ENCODE measurements at regions not wholly inside any gene's neighbourhood (a gene's known extent, or its start where the extent isn't known, plus 50 kb on each side); places are given as distances from the start of the nearest gene placed in this dataset.

DNA sequence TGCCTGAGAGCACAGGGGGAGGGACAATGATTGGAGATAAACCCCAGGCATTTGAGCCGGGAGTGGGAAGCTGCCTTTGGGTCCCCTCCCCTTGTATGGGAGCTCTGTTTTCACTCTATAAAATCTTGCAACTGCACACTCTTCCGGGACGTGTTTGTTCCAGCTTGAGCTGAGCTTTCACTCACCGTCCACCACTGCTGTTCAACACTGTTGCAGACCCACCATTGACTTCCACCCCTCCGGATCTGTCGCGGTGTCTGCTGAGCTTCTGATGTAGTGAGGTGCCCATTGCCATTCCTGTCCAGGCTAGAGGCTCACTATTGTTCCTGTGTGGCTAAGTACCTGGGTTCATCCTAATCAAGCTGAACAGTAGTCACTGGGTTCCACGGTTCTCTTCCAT, 231.6 kb upstream of the CWC22 start:
- TF ChIP-seq, protein P1, sequence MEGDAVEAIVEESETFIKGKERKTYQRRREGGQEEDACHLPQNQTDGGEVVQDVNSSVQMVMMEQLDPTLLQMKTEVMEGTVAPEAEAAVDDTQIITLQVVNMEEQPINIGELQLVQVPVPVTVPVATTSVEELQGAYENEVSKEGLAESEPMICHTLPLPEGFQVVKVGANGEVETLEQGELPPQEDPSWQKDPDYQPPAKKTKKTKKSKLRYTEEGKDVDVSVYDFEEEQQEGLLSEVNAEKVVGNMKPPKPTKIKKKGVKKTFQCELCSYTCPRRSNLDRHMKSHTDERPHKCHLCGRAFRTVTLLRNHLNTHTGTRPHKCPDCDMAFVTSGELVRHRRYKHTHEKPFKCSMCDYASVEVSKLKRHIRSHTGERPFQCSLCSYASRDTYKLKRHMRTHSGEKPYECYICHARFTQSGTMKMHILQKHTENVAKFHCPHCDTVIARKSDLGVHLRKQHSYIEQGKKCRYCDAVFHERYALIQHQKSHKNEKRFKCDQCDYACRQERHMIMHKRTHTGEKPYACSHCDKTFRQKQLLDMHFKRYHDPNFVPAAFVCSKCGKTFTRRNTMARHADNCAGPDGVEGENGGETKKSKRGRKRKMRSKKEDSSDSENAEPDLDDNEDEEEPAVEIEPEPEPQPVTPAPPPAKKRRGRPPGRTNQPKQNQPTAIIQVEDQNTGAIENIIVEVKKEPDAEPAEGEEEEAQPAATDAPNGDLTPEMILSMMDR (IDR thresholded peaks at IDR 0.05; ENCODE audit: insufficient read depth, low read length) = no peak
- TF ChIP-seq POLR2AphosphoS5 (IDR thresholded peaks at IDR 0.05; ENCODE audit: low read depth) = no peak
- TF ChIP-seq, protein P2, sequence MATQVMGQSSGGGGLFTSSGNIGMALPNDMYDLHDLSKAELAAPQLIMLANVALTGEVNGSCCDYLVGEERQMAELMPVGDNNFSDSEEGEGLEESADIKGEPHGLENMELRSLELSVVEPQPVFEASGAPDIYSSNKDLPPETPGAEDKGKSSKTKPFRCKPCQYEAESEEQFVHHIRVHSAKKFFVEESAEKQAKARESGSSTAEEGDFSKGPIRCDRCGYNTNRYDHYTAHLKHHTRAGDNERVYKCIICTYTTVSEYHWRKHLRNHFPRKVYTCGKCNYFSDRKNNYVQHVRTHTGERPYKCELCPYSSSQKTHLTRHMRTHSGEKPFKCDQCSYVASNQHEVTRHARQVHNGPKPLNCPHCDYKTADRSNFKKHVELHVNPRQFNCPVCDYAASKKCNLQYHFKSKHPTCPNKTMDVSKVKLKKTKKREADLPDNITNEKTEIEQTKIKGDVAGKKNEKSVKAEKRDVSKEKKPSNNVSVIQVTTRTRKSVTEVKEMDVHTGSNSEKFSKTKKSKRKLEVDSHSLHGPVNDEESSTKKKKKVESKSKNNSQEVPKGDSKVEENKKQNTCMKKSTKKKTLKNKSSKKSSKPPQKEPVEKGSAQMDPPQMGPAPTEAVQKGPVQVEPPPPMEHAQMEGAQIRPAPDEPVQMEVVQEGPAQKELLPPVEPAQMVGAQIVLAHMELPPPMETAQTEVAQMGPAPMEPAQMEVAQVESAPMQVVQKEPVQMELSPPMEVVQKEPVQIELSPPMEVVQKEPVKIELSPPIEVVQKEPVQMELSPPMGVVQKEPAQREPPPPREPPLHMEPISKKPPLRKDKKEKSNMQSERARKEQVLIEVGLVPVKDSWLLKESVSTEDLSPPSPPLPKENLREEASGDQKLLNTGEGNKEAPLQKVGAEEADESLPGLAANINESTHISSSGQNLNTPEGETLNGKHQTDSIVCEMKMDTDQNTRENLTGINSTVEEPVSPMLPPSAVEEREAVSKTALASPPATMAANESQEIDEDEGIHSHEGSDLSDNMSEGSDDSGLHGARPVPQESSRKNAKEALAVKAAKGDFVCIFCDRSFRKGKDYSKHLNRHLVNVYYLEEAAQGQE (IDR thresholded peaks at IDR 0.05; ENCODE audit: insufficient replicate concordance, low read depth) = no peak
- TF ChIP-seq SPI1 (IDR thresholded peaks at IDR 0.05; ENCODE audit: borderline replicate concordance, low read depth) = no peak
